ENCODE measurements at regions not wholly inside any gene's neighbourhood (a gene's known extent, or its start where the extent isn't known, plus 50 kb on each side); places are given as distances from the start of the nearest gene placed in this dataset.

- TF ChIP-seq POLR2A (IDR thresholded peaks at IDR 0.05; ENCODE audit: borderline replicate concordance, extremely low read depth, insufficient read depth, insufficient read length): no peak
- no peak for TF ChIP-seq CTCF (IDR thresholded peaks at IDR 0.05 in 2 of 3, conservative IDR thresholded peaks at IDR 0.05 in 1 of 3; ENCODE audit: borderline replicate concordance in 1 of 3, insufficient read depth in 1 of 3, low read depth in 2 of 3, low read length in 2 of 3)
- TF ChIP-seq SIN3A (IDR thresholded peaks at IDR 0.05; ENCODE audit: low read depth): no peak
- TF ChIP-seq FOSL1 (IDR thresholded peaks at IDR 0.05; ENCODE audit: low read depth): no peak
- TF ChIP-seq RAD21 (IDR thresholded peaks at IDR 0.05; ENCODE audit: low read depth): no peak
- TF ChIP-seq POLR2AphosphoS5 (IDR thresholded peaks at IDR 0.05; ENCODE audit: low read depth, low read length): no peak
- no peak for TF ChIP-seq YY1 (IDR thresholded peaks at IDR 0.05; ENCODE audit: extremely low read depth, insufficient replicate concordance, low read depth, low read length)
- no peak for TF ChIP-seq EGR1 (IDR thresholded peaks at IDR 0.05; ENCODE audit: low read depth)
- no peak for TF ChIP-seq EZH2 (IDR thresholded peaks at IDR 0.05)
- no peak for TF ChIP-seq ELF1 (IDR thresholded peaks at IDR 0.05; ENCODE audit: borderline replicate concordance, low read depth)
- no peak for TF ChIP-seq SP1 (IDR thresholded peaks at IDR 0.05; ENCODE audit: low read depth)
- TF ChIP-seq ZBTB33 (IDR thresholded peaks at IDR 0.05; ENCODE audit: extremely low read depth, insufficient replicate concordance, low read length): no peak
- TF ChIP-seq EZH2phosphoT487 (IDR thresholded peaks at IDR 0.05; ENCODE audit: borderline replicate concordance): no peak
These were observed 313.8 kb upstream of the MMADHC start for GRCh38 chr2:149901231-149901859.
